Suppressor macrophage treated with lipopolysaccharide for 1 hour (primary cell): ENCODE measurements at regions not wholly inside any gene's neighbourhood (a gene's known extent, or its start where the extent isn't known, plus 50 kb on each side); places are given as distances from the start of the nearest gene placed in this dataset.
"Not testable (repeated sequence)": the region's sequence is repeated elsewhere in the genome, so short reads cannot be mapped to it uniquely, and the experiment has no call there.

Experiments
- DNase-seq, 3 donors: peaks; one replicate each; pipeline ENCODE4 v3.0.0-alpha.2; 2020 to 2022

GRCh38 chr4:160117686-160118085 is 1014.8 kb downstream of the RAPGEF2 start:
- DNase-seq: no peak

- DNase-seq: not testable (repeated sequence)
Observed at GRCh38 chr4:160125576-160126287, 1022.9 kb downstream of the RAPGEF2 start.

- no peak for DNase-seq
Observed at GRCh38 chr4:160127211-160127610, 1024.3 kb downstream of the RAPGEF2 start.

- no peak for DNase-seq
Observed at GRCh38 chr4:160129439-160129838, 1026.6 kb downstream of the RAPGEF2 start.

GRCh38 chr4:160136021-160136420 is 1033.1 kb downstream of the RAPGEF2 start:
- DNase-seq: no peak

- no peak for DNase-seq
Observed at GRCh38 chr4:160141206-160141605, 1038.3 kb downstream of the RAPGEF2 start.

- DNase-seq: no peak
Observed at GRCh38 chr4:160142579-160142978, 1039.7 kb downstream of the RAPGEF2 start.

- no peak for DNase-seq
Observed at GRCh38 chr4:160143574-160143973, 1040.7 kb downstream of the RAPGEF2 start.

GRCh38 chr4:160159457-160159856 is 1056.6 kb downstream of the RAPGEF2 start:
- DNase-seq: no peak

- DNase-seq: no peak
Observed at GRCh38 chr4:160161026-160161425, 1058.1 kb downstream of the RAPGEF2 start.

- DNase-seq: no peak
Observed at GRCh38 chr4:160175064-160175643, 1072.3 kb downstream of the RAPGEF2 start.

GRCh38 chr4:160180211-160180610 is 1077.3 kb downstream of the RAPGEF2 start:
- DNase-seq: no peak

- DNase-seq: no peak
Observed at GRCh38 chr4:160182727-160183126, 1079.8 kb downstream of the RAPGEF2 start.

GRCh38 chr4:160184884-160185283 is 1082.0 kb downstream of the RAPGEF2 start:
- no peak for DNase-seq

- DNase-seq: no peak
Observed at GRCh38 chr4:160193787-160194186, 1090.9 kb downstream of the RAPGEF2 start.

GRCh38 chr4:160194716-160195115 is 1091.8 kb downstream of the RAPGEF2 start:
- no peak for DNase-seq

GRCh38 chr4:160202802-160203201 is 1099.9 kb downstream of the RAPGEF2 start:
- DNase-seq: no peak

- no peak for DNase-seq
Observed at GRCh38 chr4:160212078-160212477, 1109.2 kb downstream of the RAPGEF2 start.

GRCh38 chr4:160213366-160213765 is 1110.5 kb downstream of the RAPGEF2 start:
- DNase-seq: no peak

- no peak for DNase-seq
Observed at GRCh38 chr4:160217352-160217751, 1114.5 kb downstream of the RAPGEF2 start.

- DNase-seq: no peak
Observed at GRCh38 chr4:160224049-160224448, 1121.2 kb downstream of the RAPGEF2 start.

GRCh38 chr4:160233141-160233540 is 1130.3 kb downstream of the RAPGEF2 start:
- no peak for DNase-seq

- DNase-seq: no peak
Observed at GRCh38 chr4:160235285-160235684, 1132.4 kb downstream of the RAPGEF2 start.

GRCh38 chr4:160235771-160236170 is 1132.9 kb downstream of the RAPGEF2 start:
- DNase-seq: no peak

GRCh38 chr4:160238790-160239189 is 1135.9 kb downstream of the RAPGEF2 start:
- no peak for DNase-seq
